ENCODE measurements at regions not wholly inside any gene's neighbourhood (a gene's known extent, or its start where the extent isn't known, plus 50 kb on each side); places are given as distances from the start of the nearest gene placed in this dataset.

DNA sequence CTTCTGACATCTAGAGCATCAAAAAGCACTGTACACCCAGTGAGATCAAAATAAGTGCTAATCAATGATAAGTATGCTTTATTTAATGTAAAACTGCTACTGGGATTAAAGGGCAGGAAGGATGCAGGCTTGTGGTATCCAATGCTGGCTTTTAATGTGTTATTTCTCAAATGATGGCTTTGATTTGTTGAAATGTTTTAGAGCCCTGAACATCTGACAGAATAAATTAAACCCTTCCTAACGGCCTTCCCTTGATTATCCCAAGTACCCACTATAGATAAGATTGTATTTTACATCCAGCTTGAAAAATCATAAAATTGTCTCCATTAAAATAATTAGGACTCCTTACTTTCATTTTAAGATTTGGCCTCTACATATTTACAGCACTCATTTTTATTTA, 382.9 kb downstream of the HNRNPD start:
- H3K9me3 ChIP-seq (ENCODE audit: control insufficient read depth, insufficient read depth, low read depth, low read length) = no peaks in the 10 kb centered on the region
- no peak for TF ChIP-seq TCF7L2 (IDR thresholded peaks at IDR 0.05; ENCODE audit: low read depth, low read length)
- TF ChIP-seq, protein P1, sequence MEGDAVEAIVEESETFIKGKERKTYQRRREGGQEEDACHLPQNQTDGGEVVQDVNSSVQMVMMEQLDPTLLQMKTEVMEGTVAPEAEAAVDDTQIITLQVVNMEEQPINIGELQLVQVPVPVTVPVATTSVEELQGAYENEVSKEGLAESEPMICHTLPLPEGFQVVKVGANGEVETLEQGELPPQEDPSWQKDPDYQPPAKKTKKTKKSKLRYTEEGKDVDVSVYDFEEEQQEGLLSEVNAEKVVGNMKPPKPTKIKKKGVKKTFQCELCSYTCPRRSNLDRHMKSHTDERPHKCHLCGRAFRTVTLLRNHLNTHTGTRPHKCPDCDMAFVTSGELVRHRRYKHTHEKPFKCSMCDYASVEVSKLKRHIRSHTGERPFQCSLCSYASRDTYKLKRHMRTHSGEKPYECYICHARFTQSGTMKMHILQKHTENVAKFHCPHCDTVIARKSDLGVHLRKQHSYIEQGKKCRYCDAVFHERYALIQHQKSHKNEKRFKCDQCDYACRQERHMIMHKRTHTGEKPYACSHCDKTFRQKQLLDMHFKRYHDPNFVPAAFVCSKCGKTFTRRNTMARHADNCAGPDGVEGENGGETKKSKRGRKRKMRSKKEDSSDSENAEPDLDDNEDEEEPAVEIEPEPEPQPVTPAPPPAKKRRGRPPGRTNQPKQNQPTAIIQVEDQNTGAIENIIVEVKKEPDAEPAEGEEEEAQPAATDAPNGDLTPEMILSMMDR (IDR thresholded peaks at IDR 0.05) = no peak
- no peak for TF ChIP-seq POLR2AphosphoS5 (IDR thresholded peaks at IDR 0.05; ENCODE audit: low read depth, low read length)
- no peak for TF ChIP-seq SIN3A (IDR thresholded peaks at IDR 0.05; ENCODE audit: borderline replicate concordance, insufficient read depth, low read depth, low read length)
- TF ChIP-seq REST (IDR thresholded peaks at IDR 0.05; ENCODE audit: insufficient read depth in 1 of 2, low read depth in 2 of 2, low read length in 1 of 2) = no peak
- POLR2A ChIA-PET = no interaction called here
- no peaks in the 10 kb centered on the region for H3K36me3 ChIP-seq (ENCODE audit: control insufficient read depth, insufficient read depth, low read length)
- BruUV-seq (replicated peaks) = no TSS peak
- no peaks in the 10 kb centered on the region for H3K27me3 ChIP-seq (ENCODE audit: control insufficient read depth, insufficient read depth, low read length)
- in situ Hi-C loops (cut with HindIII; ENCODE audit: low pct_unique_long_range_greater_than_20kb, low sequenced_read_pairs) (no loop called here), intact Hi-C loops (cut with micrococcal nuclease; ENCODE audit: unreplicated experiment) (no loop called here)
- no peak overlapping the region for H3K4me3 ChIP-seq (ENCODE audit: low read depth in 2 of 2, low read length in 2 of 2)
- DNase-seq (ENCODE audit: low read depth, low spot score) = no peak
- no peak for ATAC-seq
- no peak overlapping the region for H3K27ac ChIP-seq (ENCODE audit: low read length)
- H3K4me1 ChIP-seq (ENCODE audit: control insufficient read depth, insufficient read depth, low read length) = no peaks in the 10 kb centered on the region
- CTCF ChIA-PET = no interaction called here

GRCh38 chr4:81990211-81990610, 383.6 kb downstream of the HNRNPD start:
- ChIA-PET CTCF (no interaction called here), POLR2A (no interaction called here)
- Histone ChIP-seq H3K27me3 (ENCODE audit: control insufficient read depth, insufficient read depth, low read length) (no peaks in the 10 kb centered on the region), H3K27ac (ENCODE audit: low read length) (no peak overlapping the region), H3K4me3 (ENCODE audit: low read depth in 2 of 2, low read length in 2 of 2) (no peak overlapping the region), H3K36me3 (ENCODE audit: control insufficient read depth, insufficient read depth, low read length) (no peaks in the 10 kb centered on the region), H3K4me1 (ENCODE audit: control insufficient read depth, insufficient read depth, low read length) (no peaks in the 10 kb centered on the region), H3K9me3 (ENCODE audit: control insufficient read depth, insufficient read depth, low read depth, low read length) (no peaks in the 10 kb centered on the region)
- no TSS peak for BruUV-seq (replicated peaks)
- no peak for DNase-seq (ENCODE audit: low read depth, low spot score)
- intact Hi-C loops (cut with micrococcal nuclease; ENCODE audit: unreplicated experiment) (no loop called here), in situ Hi-C loops (cut with HindIII; ENCODE audit: low pct_unique_long_range_greater_than_20kb, low sequenced_read_pairs) (no loop called here)
- no peak for ATAC-seq
- TF ChIP-seq POLR2AphosphoS5 (IDR thresholded peaks at IDR 0.05; ENCODE audit: low read depth, low read length) = no peak
- TF ChIP-seq TCF7L2 (IDR thresholded peaks at IDR 0.05; ENCODE audit: low read depth, low read length) = no peak
- TF ChIP-seq SIN3A (IDR thresholded peaks at IDR 0.05; ENCODE audit: borderline replicate concordance, insufficient read depth, low read depth, low read length) = no peak
- TF ChIP-seq, protein P1 (IDR thresholded peaks at IDR 0.05) = no peak
- no peak for TF ChIP-seq REST (IDR thresholded peaks at IDR 0.05; ENCODE audit: insufficient read depth in 1 of 2, low read depth in 2 of 2, low read length in 1 of 2)

All from Panc1 (cell line).